CMK (cell line): ENCODE measurements at regions not wholly inside any gene's neighbourhood (a gene's known extent, or its start where the extent isn't known, plus 50 kb on each side); places are given as distances from the start of the nearest gene placed in this dataset.

Experiments
- DNase-seq: peaks from one replicate; pipeline ENCODE4 v3.0.0-alpha.2; 2010; ENCODE audit warnings: low read depth

- DNase-seq = no peak
These were observed 86.4 kb upstream of the OTOS start for GRCh38 chr2:240226672-240227537.

DNA sequence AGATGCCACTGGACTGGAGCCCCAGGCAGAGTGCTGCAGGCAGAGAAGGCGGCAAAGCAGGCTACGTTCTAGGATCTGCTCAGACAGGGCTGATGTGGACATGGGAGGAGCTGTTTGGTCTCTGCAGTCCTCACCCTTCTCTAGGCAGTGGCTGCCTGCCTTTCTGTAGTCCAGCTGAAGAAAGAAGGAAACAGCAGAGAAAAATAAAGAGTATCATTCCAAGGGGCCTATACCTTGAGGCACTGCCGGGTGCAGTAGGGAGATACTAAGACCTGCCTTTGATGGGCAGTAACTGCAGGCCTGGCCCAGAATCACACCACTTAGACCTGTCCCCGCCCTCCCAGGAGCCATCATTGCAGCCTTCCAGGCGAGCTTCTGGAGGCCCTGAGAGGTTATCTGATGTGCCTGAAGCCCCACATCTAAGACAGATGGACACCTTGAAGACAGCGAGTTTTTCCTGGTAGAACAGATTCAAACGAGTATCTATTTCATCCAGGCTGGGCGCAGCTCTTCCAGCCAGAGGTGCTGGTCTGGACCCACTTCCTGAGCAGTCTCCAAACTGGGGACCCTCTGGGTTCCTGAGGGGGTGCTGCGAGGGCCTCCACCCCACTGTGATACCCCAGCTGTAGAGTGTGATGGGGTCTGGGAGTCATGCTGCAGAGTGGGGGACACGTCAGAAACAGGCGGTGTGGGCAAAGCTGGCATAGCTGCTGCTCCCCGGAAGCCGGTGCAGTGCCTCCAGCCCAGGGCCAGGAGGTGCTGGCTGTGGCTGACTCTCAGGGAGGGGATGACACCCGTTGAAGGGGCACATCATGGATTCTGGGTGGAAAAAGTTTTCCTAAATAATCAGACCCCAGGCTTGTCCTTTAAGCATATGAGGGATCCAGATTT, 87.3 kb upstream of the OTOS start:
- DNase-seq = no peak

DNA sequence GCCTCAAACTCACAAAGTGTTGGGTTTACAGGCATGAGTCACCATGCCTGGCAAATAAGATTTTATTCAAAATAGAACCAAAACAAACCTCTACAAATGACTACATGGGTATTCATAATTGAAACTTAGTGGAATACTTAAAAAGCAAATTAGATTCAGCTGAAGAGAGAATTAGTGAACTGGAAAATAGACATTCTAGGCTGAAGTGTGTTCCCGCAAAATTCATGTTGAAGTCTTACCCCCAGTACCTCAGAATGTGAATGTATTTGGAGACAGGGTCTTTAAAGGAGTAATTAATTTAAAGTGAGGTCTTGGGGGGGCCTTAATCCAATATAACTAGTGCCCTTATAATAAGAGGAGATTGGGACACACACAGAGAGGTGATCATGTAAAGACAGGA, 88.5 kb upstream of the OTOS start:
- no peak for DNase-seq

GRCh38 chr2:240229603-240230235, 89.3 kb upstream of the OTOS start:
- no peak for DNase-seq

GRCh38 chr2:240230291-240230931, 90.0 kb upstream of the OTOS start:
- DNase-seq = no peak

DNA sequence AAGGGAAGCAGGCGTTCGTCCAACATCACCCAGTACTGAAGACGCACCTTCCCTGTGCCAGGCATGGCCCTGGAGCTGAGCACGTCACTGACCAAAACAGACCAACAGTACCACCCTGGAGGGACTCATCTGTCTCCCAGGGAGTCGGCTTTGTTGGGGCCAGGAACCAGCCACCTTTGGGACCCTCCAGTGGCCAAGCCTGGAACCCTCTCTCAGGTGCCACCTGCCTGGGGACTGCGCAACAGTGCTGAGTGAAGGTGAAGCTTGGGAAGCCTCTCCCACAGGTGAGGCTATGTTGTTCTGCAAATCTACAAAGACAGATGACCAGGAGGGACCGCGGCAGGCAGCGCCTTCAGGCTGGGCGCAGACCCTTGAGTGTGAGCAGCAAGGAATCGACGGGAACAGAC, 91.4 kb upstream of the OTOS start:
- DNase-seq = no peak

DNA sequence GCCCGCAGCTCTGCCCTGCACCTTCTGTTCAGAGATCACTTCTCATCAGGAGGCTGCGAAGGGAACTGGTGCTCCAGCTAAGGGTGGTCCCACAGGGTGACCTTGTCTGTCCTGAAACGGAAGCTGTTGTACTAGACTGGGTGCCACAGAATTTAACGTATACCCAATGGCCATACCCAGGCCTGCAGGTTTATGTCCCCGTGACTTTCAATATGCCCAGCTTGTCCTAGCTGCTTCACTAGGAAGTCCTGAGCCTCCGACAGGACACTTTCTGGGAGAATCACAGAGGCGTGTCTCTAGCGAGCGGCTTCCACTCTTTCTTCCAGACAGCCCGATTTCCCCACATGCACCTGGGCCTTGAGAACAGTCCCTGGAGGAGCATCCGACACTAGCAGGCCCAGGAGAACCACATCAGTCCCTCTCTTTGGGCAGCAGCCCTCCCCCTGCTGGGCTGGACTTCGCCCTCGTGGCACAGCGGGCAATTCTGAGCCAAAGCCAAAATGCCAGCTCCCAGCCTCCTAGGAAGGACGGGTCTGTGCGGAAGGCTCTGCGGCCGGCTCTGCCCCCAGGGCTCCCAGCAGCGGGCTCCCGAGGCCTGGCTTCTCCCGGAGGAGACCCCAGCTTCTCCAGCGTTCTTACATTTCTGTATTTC, 91.9 kb upstream of the OTOS start:
- DNase-seq = no peak

GRCh38 chr2:240232961-240233884, 92.8 kb upstream of the OTOS start:
- no peak for DNase-seq

DNA sequence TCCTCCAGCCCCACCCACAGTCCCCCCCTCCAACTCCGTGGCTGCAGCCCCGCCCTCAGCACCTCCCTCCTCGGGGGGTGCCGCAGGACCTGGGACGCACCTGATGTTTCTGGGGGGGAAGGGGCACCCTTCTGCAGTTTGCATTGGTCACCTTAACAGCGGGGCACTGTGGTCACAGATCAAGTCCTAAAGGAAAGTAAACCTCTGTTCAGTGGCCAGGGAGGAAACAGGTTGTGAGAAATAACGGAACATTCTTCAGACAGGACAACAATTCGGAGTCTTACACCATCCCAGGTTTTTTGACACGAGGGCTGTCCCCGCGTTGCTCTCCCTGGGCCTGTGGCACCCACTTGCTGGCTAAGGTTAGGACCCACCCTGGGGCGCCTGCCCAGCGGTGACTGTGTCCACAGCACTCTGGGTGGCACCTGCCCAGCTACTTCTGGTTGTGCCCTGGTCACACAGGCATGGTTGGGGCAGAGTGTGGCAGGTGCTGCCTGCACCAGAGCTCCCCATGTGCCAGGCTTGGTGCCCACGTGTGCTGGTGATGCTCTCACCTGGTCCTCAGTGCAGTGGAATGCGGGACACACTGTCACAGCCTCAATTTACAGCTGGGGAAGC, 93.5 kb upstream of the OTOS start:
- no peak for DNase-seq

DNA sequence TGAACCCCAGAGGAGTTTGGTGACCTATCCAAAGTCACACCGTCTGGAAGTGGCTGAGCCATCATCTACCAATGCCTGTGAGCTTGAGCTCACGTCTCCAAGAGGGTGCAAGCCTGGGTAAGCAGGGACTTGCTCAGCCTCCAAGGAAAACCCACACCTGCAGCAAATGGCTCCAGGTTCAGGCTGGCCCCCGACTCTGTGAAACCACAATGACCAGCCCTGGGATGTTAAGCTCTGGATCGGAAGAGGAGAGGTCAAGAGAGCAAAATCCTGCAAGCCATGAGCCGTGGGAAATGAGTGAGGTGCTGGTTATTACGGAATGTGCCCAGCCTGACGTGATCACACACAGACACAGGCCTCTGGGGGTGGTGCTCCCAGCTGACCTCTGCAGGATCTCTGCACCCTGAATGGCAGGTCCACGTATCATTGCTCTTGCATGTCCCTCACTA, 94.1 kb upstream of the OTOS start:
- DNase-seq = no peak

DNA sequence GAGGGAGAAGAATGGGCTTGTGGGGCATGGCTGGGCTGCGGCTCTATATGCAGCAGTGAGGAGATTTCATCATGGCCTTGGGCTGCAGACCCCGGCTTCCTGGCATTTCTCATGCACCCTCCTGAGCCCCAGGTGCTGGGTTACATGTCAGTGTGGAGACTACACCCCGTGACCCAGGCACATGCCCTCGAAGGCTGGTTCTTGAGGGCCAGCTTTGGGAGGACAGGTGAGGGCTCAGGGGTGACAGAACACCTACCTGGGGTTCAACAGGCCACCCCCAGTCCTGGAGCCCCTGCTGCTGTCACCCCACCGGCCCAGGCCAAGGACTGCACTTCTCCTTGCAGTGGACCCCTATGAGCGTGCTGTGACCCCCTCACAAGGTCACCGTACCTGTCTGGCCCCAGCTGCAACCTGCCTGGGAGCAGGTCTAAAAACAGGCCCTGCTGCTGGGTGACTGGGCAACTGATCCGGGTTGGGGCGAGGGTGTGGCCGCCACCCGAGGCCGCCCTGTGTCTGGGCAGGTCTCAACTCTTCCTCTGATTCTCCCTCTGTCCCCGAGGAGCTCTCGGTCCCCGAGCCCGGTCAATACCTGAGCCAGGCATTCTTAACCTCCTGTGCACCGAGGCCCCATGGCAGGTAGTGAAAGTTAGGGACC, 94.8 kb upstream of the OTOS start:
- no peak for DNase-seq

- no peak for DNase-seq
These were observed 95.4 kb upstream of the OTOS start for GRCh38 chr2:240235811-240236210.

DNA sequence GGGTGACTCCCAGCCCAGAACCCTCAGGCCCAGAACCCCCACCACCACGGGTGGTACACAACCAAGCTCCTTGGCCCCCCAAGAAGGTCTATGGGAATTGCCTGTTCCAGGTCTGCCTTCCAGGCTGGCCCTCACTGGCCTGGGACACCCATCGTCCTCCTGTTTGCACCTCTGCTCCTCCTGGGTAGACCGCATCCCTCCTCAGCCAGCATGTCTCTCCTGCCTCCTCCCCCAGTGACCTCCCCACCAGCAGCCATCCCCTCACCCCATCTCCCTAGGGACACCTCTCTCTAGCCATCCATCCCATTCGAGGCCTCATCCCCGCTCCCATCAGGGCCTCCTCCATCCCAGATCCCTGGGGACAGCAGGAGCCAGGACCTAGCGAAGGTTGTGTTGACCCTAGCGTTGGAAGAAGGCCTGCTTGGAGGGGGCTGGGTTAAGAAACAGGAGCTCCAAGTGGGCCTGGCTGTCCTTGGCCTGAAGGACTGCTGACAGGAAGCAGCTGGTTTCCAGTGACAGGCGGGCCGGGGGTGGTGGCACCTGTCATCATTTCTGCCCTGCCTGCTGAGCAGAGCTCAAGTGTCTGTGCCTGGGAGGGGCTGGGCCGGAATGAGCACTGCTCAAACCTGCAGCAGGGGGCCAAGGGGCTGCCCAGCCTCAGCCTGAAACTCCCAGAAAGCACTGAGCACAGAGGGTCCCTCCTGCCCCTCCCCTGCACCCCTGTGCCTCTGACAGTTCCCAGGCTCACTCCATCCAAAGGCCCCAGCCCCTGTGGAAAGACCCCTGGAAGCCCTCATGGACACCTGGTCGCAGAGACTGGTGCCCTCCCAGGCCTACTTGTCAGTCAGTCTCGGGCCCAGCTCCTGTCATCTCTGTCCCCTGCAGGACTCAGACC, 96.0 kb upstream of the OTOS start:
- no peak for DNase-seq

DNA sequence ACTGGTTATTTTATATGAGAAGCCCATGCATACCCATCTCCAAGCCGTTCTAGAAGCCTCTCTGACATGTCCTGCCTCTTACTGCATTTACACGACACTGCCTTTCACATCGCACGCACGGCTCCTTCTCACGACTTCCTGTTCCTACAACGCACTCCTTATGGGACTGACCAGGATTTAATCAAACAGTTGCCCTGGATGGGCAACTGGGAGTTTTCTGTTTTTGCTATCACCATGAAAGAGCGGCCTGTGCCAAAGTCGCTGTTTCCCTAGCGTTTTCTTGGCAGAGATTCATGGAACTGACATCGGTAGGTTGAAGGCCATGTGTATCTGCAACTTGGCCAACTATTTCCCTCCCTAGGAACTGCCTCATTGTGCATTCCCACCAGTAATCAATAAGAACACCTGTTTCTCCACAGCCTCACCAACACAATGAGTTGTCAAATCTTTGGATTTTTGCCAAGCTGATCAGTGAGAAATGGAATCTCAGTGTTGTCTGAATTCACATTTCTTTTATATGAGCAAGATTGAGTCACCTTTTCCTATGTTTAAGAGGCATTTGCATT, 97.2 kb upstream of the OTOS start:
- no peak for DNase-seq

- no peak for DNase-seq
These were observed 97.7 kb upstream of the OTOS start for GRCh38 chr2:240238201-240238600.

GRCh38 chr2:240238786-240239185, 98.3 kb upstream of the OTOS start:
- DNase-seq = no peak

GRCh38 chr2:240239325-240239724, 98.9 kb upstream of the OTOS start:
- no peak for DNase-seq
